ENCODE measurements at regions not wholly inside any gene's neighbourhood (a gene's known extent, or its start where the extent isn't known, plus 50 kb on each side); places are given as distances from the start of the nearest gene placed in this dataset.

DNA sequence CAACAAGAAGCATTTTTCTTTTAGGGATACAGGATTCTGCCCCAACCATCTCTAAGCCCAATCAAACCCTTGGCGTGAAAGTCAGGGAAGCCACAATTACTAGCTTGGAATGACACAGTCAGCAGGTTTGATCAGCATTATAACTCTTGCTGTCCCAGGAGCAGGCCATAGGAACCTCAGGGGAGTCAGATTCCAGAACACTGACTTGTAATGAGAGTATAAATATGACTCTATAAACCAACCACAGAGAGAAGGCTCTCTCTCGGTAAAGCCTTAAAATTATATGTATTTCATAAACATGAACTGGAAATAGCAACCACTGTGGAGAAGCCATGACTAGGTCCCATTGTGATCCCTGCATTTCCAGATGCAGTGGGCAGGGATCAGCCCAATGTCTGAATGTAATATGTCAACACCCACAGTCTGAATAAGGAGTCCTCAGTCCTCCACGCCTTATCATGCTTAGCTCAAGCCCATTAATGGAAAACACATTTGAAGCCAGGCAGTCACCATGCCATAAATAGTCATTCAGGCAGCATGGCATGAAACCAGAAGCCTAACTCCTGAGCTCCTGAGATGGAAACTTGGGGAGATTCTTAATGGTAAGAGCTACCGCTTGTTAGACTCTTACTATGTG lies 99.1 kb upstream of the MTNR1B start:
- DNase-seq = no peak
- ATAC-seq = no peak
- Mint-ChIP-seq H3K4me3 (no peak overlapping the region), H3K27me3 (no peaks in the 10 kb centered on the region), H3K9me3 (no peaks in the 10 kb centered on the region), H3K27ac (no peak overlapping the region), H3K4me1 (no peaks in the 10 kb centered on the region), H3K36me3 (ENCODE audit: low read depth) (no peaks in the 10 kb centered on the region)

DNA sequence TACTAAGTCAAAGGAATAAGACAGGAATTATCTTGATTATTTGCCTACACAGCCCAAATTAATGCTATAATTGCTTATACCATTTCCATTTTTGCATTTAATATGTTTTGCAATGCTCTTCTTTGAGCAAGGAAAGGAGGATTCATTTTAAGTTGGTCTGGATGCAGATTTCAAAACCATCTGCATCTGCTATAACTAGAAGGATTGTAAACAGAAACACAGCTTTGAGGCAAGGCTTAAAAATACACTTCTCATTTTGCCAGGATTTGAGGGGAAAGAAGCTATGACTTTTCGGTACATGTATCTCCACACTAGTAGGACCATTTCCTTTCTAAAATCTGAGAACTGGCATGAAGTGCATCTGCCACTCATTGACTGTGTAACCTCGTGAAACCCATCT lies 95.9 kb upstream of the MTNR1B start:
- Mint-ChIP-seq H3K36me3 (ENCODE audit: low read depth) (no peaks in the 10 kb centered on the region), H3K27me3 (no peaks in the 10 kb centered on the region), H3K4me1 (no peaks in the 10 kb centered on the region), H3K9me3 (no peaks in the 10 kb centered on the region), H3K4me3 (no peak overlapping the region), H3K27ac (no peak overlapping the region)
- ATAC-seq = no peak
- no peak for DNase-seq

DNA sequence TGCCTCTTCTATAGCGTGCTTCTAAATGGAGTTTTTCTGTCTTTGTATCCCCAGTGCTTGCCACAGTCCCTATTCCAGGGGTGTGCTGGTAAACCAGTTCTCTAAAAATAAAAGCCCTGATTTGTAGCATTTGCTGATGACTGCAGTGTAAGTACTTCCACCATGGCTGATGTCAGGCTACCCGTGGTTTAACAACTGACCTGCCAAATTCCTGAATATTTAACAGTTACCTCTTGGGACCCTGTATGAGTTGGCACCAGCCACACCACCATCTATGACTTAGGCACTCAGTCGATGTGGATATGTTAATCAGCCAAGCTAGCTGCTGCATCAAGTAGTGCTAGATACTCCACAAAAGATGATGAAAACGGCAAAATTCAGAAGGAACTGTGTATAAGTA lies 94.0 kb upstream of the MTNR1B start:
- peak; percentile 20 for ATAC-seq
- no peak overlapping the region for H3K27ac Mint-ChIP-seq
- no peaks in the 10 kb centered on the region for H3K36me3 Mint-ChIP-seq (ENCODE audit: low read depth)
- H3K9me3 Mint-ChIP-seq = no peaks in the 10 kb centered on the region
- no peak overlapping the region for H3K4me3 Mint-ChIP-seq
- DNase-seq = no peak
- no peaks in the 10 kb centered on the region for H3K4me1 Mint-ChIP-seq
- no peaks in the 10 kb centered on the region for H3K27me3 Mint-ChIP-seq

DNA sequence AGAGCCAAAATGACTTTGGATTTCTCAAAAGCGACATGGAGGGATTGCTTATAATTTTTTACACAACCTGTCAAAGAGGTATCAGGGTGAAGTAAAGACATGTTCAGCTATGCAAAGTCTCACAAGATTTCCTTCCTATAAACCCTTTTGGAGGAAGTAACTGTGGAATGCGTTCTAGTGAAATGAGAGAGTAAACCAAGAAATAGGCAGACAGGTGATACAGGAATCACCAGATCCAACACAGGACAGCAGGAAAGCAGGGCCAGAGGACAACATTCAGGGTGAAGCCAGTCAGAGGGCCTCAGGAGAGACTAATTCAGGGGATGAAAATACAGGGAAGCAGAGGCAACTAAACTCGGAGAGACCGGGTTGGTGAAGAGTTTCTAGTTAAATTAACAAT lies 90.4 kb upstream of the MTNR1B start:
- H3K36me3 Mint-ChIP-seq (ENCODE audit: low read depth) = no peaks in the 10 kb centered on the region
- no peak overlapping the region for H3K4me3 Mint-ChIP-seq
- no peak for ATAC-seq
- no peaks in the 10 kb centered on the region for H3K9me3 Mint-ChIP-seq
- H3K27me3 Mint-ChIP-seq = no peaks in the 10 kb centered on the region
- no peaks in the 10 kb centered on the region for H3K4me1 Mint-ChIP-seq
- no peak for DNase-seq
- no peak overlapping the region for H3K27ac Mint-ChIP-seq

DNA sequence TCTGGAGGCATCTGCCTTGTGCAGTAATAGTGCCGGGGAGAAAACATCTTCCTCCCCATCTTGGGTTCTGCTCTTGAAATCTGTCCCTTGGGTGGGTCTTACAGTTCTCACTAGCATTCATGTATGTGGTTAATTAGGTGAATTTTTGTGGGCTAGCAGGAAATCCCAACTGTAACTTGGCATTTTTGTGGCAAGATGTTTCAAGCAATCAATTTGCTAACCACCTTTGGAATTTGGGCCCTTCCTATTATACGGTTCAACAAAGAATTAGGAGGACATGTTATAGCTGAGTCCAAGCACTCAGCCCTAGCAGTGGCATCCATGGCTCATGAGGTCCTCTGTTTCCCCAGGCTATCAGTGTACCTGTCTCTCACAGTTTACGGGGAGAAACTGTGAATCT lies 89.1 kb upstream of the MTNR1B start:
- DNase-seq (no peak), ATAC-seq (no peak)
- no peaks in the 10 kb centered on the region for H3K36me3 Mint-ChIP-seq (ENCODE audit: low read depth)
- no peaks in the 10 kb centered on the region for H3K27me3 Mint-ChIP-seq
- no peak overlapping the region for H3K27ac Mint-ChIP-seq
- H3K4me1 Mint-ChIP-seq = no peaks in the 10 kb centered on the region
- no peak overlapping the region for H3K4me3 Mint-ChIP-seq
- H3K9me3 Mint-ChIP-seq = no peaks in the 10 kb centered on the region

DNA sequence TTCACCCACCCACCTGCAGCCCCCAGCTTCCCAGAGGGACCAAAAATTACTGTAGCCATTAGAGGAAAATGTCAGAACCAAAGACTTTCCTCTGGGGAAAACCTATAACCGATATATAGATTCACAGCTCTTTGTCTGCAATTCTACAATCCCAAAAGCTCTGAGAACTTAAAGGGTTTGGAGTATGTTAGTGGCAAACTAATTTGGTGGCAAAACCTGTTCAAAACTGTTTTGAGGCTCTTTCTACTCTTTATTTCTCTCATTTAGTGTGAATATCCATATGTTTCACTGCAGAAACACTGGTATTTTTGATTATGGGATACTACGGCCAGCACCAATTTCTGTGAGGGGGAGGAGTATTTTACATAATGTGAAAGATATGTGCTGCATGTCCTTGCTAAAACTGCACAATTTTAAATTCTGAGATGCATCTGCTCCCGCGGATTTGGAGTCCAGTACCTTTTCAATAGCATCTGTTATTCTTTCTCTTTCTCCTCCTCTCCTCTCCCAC lies 87.5 kb upstream of the MTNR1B start:
- Mint-ChIP-seq H3K4me1 (no peaks in the 10 kb centered on the region), H3K27ac (no peak overlapping the region), H3K27me3 (no peaks in the 10 kb centered on the region), H3K9me3 (no peaks in the 10 kb centered on the region), H3K4me3 (no peak overlapping the region), H3K36me3 (ENCODE audit: low read depth) (no peaks in the 10 kb centered on the region)
- ATAC-seq (no peak), DNase-seq (no peak)

DNA sequence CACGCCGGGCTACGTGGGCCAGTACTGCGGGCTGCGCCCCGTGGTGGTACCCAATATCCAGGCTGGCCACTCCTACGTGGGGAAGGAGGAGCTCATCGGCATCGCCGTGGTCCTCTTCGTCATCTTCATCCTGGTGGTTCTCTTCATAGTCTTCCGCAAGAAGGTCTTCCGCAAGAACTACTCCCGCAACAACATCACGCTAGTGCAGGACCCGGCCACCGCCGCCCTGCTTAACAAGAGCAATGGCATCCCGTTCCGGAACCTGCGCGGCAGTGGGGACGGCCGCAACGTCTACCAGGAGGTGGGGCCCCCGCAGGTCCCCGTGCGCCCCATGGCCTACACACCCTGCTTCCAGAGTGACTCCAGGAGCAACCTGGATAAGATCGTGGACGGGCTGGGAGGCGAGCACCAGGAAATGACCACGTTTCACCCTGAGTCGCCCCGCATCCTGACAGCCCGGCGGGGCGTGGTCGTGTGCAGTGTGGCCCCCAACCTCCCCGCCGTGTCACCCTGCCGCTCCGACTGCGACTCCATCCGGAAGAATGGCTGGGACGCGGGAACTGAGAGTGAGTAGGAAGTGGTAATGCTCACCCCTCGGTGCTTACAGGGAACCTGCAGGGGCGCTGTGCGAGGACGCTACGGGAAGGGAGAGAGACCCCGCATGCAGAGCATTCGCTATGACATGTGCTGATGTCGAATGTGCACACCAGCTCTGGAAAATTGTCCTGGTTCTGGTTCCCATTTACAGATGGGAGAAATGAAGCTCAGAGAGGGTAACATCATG lies 86.4 kb upstream of the MTNR1B start:
- ATAC-seq (no peak), DNase-seq (no peak)
- no peak overlapping the region for H3K4me3 Mint-ChIP-seq
- H3K9me3 Mint-ChIP-seq = no peaks in the 10 kb centered on the region
- no peaks in the 10 kb centered on the region for H3K27me3 Mint-ChIP-seq
- H3K36me3 Mint-ChIP-seq (ENCODE audit: low read depth) = no peaks in the 10 kb centered on the region
- H3K4me1 Mint-ChIP-seq = no peaks in the 10 kb centered on the region
- no peak overlapping the region for H3K27ac Mint-ChIP-seq

DNA sequence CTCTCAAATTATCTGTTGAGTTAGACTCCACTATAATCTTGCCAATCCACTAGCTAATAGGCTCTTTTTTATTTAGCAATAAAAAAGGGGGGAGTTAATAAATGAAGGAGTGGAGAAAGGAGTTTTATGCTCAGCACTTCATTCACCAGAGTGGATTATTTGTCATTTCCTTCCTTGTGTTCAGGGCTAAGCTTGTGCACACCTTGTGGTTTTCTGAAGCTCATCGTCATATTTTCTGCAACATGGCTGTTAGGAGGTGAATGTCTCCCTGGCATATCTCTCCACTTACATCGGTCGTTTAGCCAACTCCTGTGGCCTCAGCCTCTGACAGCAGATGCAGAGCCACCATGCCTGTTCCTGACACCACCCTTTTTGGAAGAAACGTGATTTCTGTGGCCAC lies 83.9 kb upstream of the MTNR1B start:
- no peak overlapping the region for H3K4me3 Mint-ChIP-seq

DNA sequence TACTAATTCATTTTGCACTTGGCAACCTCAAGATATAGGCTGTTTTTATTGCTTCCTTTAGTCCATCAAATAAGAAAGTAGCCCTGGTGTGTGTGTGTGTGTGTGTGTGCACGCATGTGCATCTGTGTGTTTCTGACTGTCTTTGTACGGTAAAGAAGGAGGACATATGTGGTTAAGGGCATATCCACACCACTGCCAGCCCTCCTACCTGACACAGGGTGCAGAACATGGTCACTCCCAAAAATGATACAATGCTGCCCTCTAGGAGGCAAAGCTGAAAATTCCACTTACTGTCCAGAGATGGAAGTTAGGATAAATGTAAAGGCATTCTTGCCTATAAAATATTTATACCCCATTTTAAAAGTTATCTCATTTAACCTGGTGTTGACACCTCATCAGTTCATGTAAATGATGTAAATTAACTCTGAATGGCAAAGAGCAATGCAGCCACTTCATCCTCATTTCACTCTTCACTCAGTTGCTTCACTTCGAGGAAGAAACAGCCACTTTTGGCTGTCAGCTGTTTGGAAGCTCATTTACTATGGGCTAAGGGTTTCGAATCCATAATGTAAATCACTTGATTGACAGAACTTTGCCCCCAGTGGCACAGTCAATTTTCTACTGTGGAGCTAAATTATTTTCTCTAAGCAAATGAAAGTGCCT lies 83.1 kb upstream of the MTNR1B start:
- H3K27ac Mint-ChIP-seq = no peak overlapping the region
- ATAC-seq (peak; percentile 39), DNase-seq (peak; percentile 2)
- H3K4me1 Mint-ChIP-seq = no peaks in the 10 kb centered on the region
- H3K4me3 Mint-ChIP-seq = no peak overlapping the region
- H3K9me3 Mint-ChIP-seq = no peaks in the 10 kb centered on the region
- no peaks in the 10 kb centered on the region for H3K36me3 Mint-ChIP-seq (ENCODE audit: low read depth)
- H3K27me3 Mint-ChIP-seq = no peaks in the 10 kb centered on the region

More for the DNA sequence above, 83.9 kb upstream of the MTNR1B start:
- DNase-seq (no peak), ATAC-seq (no peak)
- Mint-ChIP-seq H3K27me3 (no peaks in the 10 kb centered on the region), H3K9me3 (no peaks in the 10 kb centered on the region), H3K4me1 (no peaks in the 10 kb centered on the region), H3K27ac (no peak overlapping the region), H3K36me3 (ENCODE audit: low read depth) (no peaks in the 10 kb centered on the region)

DNA sequence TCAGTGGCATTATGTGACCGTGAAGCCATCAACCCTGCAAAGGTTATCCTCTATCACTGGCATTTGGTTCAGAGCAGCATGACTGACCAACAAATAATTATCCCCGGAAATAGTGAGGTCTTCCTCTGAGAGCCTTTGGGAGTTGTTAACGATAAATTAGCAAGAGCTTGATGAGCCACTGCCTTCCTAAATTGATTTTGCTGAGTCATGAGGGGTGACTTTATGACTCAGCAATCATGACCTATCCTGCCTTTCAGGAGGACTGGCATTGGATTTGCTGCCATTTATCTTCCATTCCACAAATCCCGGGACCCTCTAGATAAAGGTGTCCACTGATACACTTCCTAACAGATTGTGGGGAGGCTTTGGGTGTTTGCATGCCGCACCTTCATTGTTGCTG lies 80.8 kb upstream of the MTNR1B start:
- H3K4me1 Mint-ChIP-seq = no peaks in the 10 kb centered on the region
- H3K9me3 Mint-ChIP-seq = no peaks in the 10 kb centered on the region
- DNase-seq (no peak), ATAC-seq (no peak)
- no peaks in the 10 kb centered on the region for H3K36me3 Mint-ChIP-seq (ENCODE audit: low read depth)
- no peak overlapping the region for H3K4me3 Mint-ChIP-seq
- no peaks in the 10 kb centered on the region for H3K27me3 Mint-ChIP-seq
- no peak overlapping the region for H3K27ac Mint-ChIP-seq

DNA sequence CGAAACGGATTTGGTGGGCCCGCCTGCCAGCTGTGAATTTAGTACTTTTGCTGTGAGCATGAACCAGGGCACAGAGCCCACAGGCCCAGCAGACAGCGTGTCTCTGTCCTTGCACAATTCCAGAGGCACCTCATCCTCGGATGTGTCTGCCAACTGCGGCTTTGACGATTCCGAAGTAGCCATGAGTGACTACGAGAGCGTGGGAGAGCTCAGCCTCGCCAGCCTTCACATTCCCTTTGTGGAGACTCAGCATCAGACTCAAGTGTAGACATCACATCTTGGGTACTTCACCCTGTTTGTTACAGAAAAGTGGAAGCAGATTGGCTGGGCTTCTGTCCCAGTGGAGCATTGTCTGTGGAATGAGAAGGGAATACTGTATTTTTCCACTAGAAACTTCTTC lies 78.6 kb upstream of the MTNR1B start:
- no peaks in the 10 kb centered on the region for H3K9me3 Mint-ChIP-seq
- ATAC-seq = no peak
- H3K27ac Mint-ChIP-seq = no peak overlapping the region
- H3K4me3 Mint-ChIP-seq = no peak overlapping the region
- peaks cover 3% of the 10 kb centered on the region for H3K27me3 Mint-ChIP-seq
- H3K4me1 Mint-ChIP-seq = no peaks in the 10 kb centered on the region
- no peaks in the 10 kb centered on the region for H3K36me3 Mint-ChIP-seq (ENCODE audit: low read depth)
- DNase-seq = no peak

DNA sequence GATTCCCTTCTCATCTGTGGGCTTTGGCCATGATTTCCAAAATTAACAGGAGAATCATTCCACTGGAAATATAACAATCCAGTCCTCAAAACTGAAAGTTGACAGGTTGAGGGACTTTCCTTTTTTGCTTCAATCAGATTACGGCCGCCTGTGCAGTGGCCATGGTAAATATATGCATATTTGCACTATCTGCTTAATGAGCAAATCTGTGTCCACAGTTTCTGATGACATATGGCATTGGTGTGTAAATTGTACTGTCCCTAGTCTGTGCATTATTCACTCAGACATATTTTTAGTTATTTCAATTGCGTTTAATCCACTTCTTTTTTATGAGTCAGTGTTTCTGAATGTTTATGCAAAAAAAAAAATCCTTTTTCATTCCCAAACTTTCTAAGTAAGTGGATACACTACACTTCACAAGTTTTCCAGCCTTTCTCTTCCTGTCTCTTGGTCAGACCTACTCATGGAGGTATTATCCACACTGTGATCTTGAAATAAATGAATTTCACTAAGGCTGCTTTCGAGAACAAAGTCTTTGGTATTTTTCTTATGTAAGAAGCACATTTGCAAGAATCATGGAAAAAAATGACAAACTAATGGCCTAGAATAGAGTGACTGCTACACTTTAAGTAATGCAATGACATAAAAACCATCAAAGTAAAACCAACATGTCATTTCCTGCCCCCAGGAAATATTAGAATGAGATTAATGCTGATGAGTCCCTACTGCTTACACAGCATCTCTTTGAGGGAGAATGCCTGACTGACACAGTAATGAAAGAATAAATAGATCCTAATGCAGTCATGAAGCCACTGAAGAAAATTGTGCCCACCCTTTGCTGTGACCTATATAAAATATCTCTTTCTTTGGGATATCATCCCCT lies 76.4 kb upstream of the MTNR1B start:
- ATAC-seq (no peak), DNase-seq (no peak)
- Mint-ChIP-seq H3K36me3 (ENCODE audit: low read depth) (no peaks in the 10 kb centered on the region), H3K9me3 (no peaks in the 10 kb centered on the region), H3K4me1 (no peaks in the 10 kb centered on the region), H3K4me3 (no peak overlapping the region), H3K27ac (no peak overlapping the region), H3K27me3 (peaks cover 6% of the 10 kb centered on the region)

DNA sequence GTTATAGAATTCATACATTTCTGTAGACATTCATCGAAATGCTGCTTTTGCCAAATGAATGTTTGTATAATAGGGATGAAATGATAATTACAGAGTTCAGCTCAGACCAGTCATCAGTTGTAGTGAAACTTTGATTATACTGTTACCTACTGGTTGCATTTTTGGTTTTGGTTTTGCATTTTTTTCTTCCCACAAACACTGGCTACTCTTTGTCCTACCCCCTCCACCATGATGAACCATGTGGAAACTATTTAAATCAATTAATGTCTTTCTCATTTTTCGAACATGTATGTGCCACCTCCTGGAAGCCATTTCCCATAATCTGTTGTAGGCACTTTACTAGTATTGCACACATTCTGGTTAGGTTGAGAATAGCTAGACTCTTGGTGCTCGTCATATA lies 75.3 kb upstream of the MTNR1B start:
- ATAC-seq (no peak), DNase-seq (no peak)
- Mint-ChIP-seq H3K36me3 (ENCODE audit: low read depth) (no peaks in the 10 kb centered on the region), H3K27ac (no peak overlapping the region), H3K9me3 (no peaks in the 10 kb centered on the region), H3K4me1 (no peaks in the 10 kb centered on the region), H3K4me3 (no peak overlapping the region), H3K27me3 (peaks cover 10% of the 10 kb centered on the region)

DNA sequence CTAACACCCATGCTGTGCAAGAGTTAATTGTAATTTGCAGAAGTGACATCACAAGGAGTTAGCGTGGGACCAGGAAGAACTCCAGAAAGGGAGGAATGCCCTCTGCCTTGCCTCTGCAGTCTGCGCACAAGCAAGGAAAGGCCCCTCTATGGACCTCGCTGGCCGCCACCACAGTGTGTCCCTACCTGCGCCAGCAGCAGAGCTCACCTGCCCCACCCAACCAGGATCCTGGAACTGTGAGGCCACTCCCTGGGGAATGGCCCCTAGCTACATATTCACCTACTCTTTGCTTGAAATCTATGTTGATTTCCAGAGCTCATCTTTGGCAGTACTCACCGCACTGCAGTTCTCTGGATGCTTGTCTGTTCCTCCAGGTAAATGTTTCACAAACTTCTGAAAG lies 72.0 kb upstream of the MTNR1B start:
- H3K9me3 Mint-ChIP-seq = no peaks in the 10 kb centered on the region
- no peaks in the 10 kb centered on the region for H3K4me1 Mint-ChIP-seq
- H3K36me3 Mint-ChIP-seq (ENCODE audit: low read depth) = no peaks in the 10 kb centered on the region
- no peak for ATAC-seq
- DNase-seq = no peak
- no peak overlapping the region for H3K4me3 Mint-ChIP-seq
- no peak overlapping the region for H3K27ac Mint-ChIP-seq
- peaks cover 13% of the 10 kb centered on the region for H3K27me3 Mint-ChIP-seq
